Neural progenitor cell (in vitro differentiated cells): ENCODE measurements at regions not wholly inside any gene's neighbourhood (a gene's known extent, or its start where the extent isn't known, plus 50 kb on each side); places are given as distances from the start of the nearest gene placed in this dataset.

Experiments
- DNase-seq: peaks from one replicate; pipeline ENCODE4 v3.0.0-alpha.2; 2016; ENCODE audit warnings: low spot score
- H2AFZ ChIP-seq: fragments of 200-600 bp; sonication (generic); replicated peaks from 2 replicates; pipeline ENCODE4 v1.6.1; 2016; ENCODE audit warnings: antibody characterized with exemption
- H3F3A ChIP-seq: fragments of 200-600 bp; sonication (generic); 2 replicates; pipeline ENCODE4 v1.6.1; 2016; ENCODE audit warnings: antibody characterized with exemption, low read depth
- H3K27ac ChIP-seq: fragments of 200-600 bp; sonication (generic); 2 replicates; pipeline ENCODE4 v1.5.1; 2016; ENCODE audit warnings: mild to moderate bottlenecking
- H3K27me3 ChIP-seq: fragments of 200-600 bp; sonication (generic); 2 replicates; pipeline ENCODE4 v1.6.1; 2016; ENCODE audit warnings: mild to moderate bottlenecking, moderate library complexity
- H3K36me3 ChIP-seq: fragments of 200-600 bp; sonication (generic); 2 replicates; pipeline ENCODE4 v1.5.1; 2016
- H3K4me1 ChIP-seq: fragments of 200-600 bp; sonication (generic); 2 replicates; pipeline ENCODE4 v1.6.1; 2016; ENCODE audit warnings: mixed run types
- H3K4me2 ChIP-seq: fragments of 200-600 bp; sonication (generic); 2 replicates; pipeline ENCODE4 v1.6.1; 2016
- H3K4me3 ChIP-seq: fragments of 200-600 bp; sonication (generic); 2 replicates; pipeline ENCODE4 v1.5.1; 2016
- H3K79me2 ChIP-seq: fragments of 200-600 bp; sonication (generic); 2 replicates; pipeline ENCODE4 v1.6.1; 2016; ENCODE audit warnings: low read depth
- H3K9ac ChIP-seq: fragments of 200-600 bp; sonication (generic); 2 replicates; pipeline ENCODE4 v1.6.1; 2016
- H3K9me3 ChIP-seq: fragments of 200-600 bp; sonication (generic); 2 replicates; pipeline ENCODE4 v1.5.1; 2016; ENCODE audit warnings: low read depth
- H4K20me1 ChIP-seq: fragments of 200-600 bp; sonication (generic); 2 replicates; pipeline ENCODE4 v1.6.1; 2016; ENCODE audit warnings: low read depth
- H3K27ac Mint-ChIP-seq: 3 replicates; pipeline ENCODE4 v1.8.0; 2021; ENCODE audit warnings: mixed read lengths
- H3K27me3 Mint-ChIP-seq: 2 replicates; pipeline ENCODE4 v1.8.0; 2022; ENCODE audit warnings: low read depth, mild to moderate bottlenecking, inconsistent platforms, moderate library complexity, mixed read lengths; ENCODE audit not compliant: insufficient read depth
- H3K36me3 Mint-ChIP-seq: 3 replicates; pipeline ENCODE4 v1.8.0; 2021; ENCODE audit warnings: mixed read lengths
- H3K4me1 Mint-ChIP-seq: 3 replicates; pipeline ENCODE4 v1.8.0; 2021; ENCODE audit warnings: mixed read lengths
- H3K4me3 Mint-ChIP-seq: 3 replicates; pipeline ENCODE4 v1.8.0; 2021; ENCODE audit warnings: mild to moderate bottlenecking, moderate library complexity, mixed read lengths
- H3K9me3 Mint-ChIP-seq: 3 replicates; pipeline ENCODE4 v1.8.0; 2020; ENCODE audit warnings: mixed read lengths
- CTCF ChIP-seq: fragments of 200-600 bp; sonication (generic); IDR thresholded peaks from 2 replicates; pipeline ENCODE4 v1.5.1; 2017; ENCODE audit warnings: antibody characterized with exemption, mild to moderate bottlenecking
- EZH2 ChIP-seq: fragments of 200-600 bp; sonication (generic); IDR thresholded peaks from 2 replicates; pipeline ENCODE4 v1.6.1; 2017; ENCODE audit warnings: antibody characterized with exemption, mild to moderate bottlenecking, moderate library complexity
- EZH2phosphoT487 ChIP-seq: fragments of 200-600 bp; sonication (generic); IDR thresholded peaks from 2 replicates; pipeline ENCODE4 v1.6.1; 2017; ENCODE audit warnings: antibody characterized with exemption

DNA sequence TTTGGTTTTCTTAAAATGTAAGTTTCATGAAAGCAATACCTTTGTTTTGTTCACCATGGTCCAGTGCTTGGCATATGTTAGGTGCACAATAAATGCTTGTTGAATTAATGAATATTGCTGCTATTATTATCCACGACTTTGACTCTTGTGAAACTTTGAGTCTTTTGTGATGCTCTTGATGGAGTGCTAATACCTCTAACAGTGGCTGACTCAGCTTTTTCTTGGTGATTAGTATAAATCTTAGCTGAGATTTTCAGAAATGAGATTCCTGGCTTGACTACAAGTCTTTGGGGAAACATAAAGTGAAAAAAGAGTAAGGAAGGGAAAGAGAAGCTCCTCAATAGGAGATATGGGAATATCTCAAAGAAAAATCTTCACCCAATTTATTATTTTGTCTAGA is 375.2 kb upstream of the RPS6KA3 start:
- TF ChIP-seq EZH2phosphoT487 (no peak), EZH2 (no peak), CTCF (no peak)
- Histone ChIP-seq H3K9me3 (no peaks in the 10 kb centered on the region), H3K4me1 (no peaks in the 10 kb centered on the region), H2AFZ (no peak overlapping the region), H3K27me3 (no peaks in the 10 kb centered on the region), H3K27ac (no peak overlapping the region), H3K4me2 (no peak overlapping the region), H3K9ac (no peak overlapping the region), H4K20me1 (no peaks in the 10 kb centered on the region), H3K36me3 (no peaks in the 10 kb centered on the region), H3K79me2 (no peaks in the 10 kb centered on the region), H3F3A (no peaks in the 10 kb centered on the region), H3K4me3 (no peak overlapping the region)
- H3K27ac Mint-ChIP-seq = no peak overlapping the region
- no peak overlapping the region for H3K4me3 Mint-ChIP-seq
- H3K27me3 Mint-ChIP-seq = no peaks in the 10 kb centered on the region
- H3K9me3 Mint-ChIP-seq = peaks cover 3% of the 10 kb centered on the region
- DNase-seq = no peak
- no peaks in the 10 kb centered on the region for H3K36me3 Mint-ChIP-seq
- no peaks in the 10 kb centered on the region for H3K4me1 Mint-ChIP-seq

- H3K4me1 Mint-ChIP-seq = no peaks in the 10 kb centered on the region
- no peak for DNase-seq
- Histone ChIP-seq H3K27ac (no peak overlapping the region), H3K79me2 (no peaks in the 10 kb centered on the region), H3K4me2 (no peak overlapping the region), H3K4me3 (no peak overlapping the region), H3K4me1 (no peaks in the 10 kb centered on the region), H3K9me3 (no peaks in the 10 kb centered on the region), H3K36me3 (no peaks in the 10 kb centered on the region), H4K20me1 (no peaks in the 10 kb centered on the region), H3K9ac (no peak overlapping the region), H2AFZ (no peak overlapping the region), H3F3A (no peaks in the 10 kb centered on the region), H3K27me3 (no peaks in the 10 kb centered on the region)
- peaks cover 3% of the 10 kb centered on the region for H3K9me3 Mint-ChIP-seq
- H3K36me3 Mint-ChIP-seq = no peaks in the 10 kb centered on the region
- H3K27ac Mint-ChIP-seq = no peak overlapping the region
- no peak overlapping the region for H3K4me3 Mint-ChIP-seq
- TF ChIP-seq CTCF (no peak), EZH2phosphoT487 (no peak), EZH2 (no peak)
- H3K27me3 Mint-ChIP-seq = no peaks in the 10 kb centered on the region
Observed at GRCh38 chrX:20639115-20639514, 372.4 kb upstream of the RPS6KA3 start.

DNA sequence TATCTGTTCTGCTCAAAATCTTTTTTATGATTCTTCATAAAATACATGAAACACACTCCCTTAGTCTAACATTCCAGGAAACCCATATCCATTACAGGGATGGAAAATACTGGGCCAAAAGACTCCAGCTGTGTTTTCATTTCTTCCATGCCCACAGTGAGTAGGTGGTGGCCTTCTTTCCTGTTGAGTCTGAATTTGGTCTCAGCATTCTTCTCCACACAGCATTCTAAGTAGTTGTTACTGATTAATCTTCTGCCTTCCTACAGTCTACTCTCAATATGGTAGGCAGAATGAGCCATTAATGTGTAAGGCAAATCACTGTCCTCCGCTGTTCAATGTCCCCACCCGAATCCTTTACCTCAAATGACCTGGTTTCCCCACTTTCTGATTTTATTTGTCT is 370.6 kb upstream of the RPS6KA3 start:
- no peak overlapping the region for H3K4me2 ChIP-seq
- TF ChIP-seq EZH2 (no peak), EZH2phosphoT487 (no peak), CTCF (no peak)
- no peaks in the 10 kb centered on the region for H3K4me1 Mint-ChIP-seq
- H3K36me3 Mint-ChIP-seq = no peaks in the 10 kb centered on the region
- H3K27ac Mint-ChIP-seq = no peak overlapping the region
- H3K9ac ChIP-seq = no peak overlapping the region
- H3K36me3 ChIP-seq = no peaks in the 10 kb centered on the region
- no peak for DNase-seq
- H3K27me3 ChIP-seq = no peaks in the 10 kb centered on the region
- no peak overlapping the region for H3K4me3 Mint-ChIP-seq
- H3K27me3 Mint-ChIP-seq = no peaks in the 10 kb centered on the region
- no peaks in the 10 kb centered on the region for H3F3A ChIP-seq
- H2AFZ ChIP-seq = no peak overlapping the region
- no peaks in the 10 kb centered on the region for H3K4me1 ChIP-seq
- H3K4me3 ChIP-seq = no peak overlapping the region
- H4K20me1 ChIP-seq = no peaks in the 10 kb centered on the region
- peaks cover 3% of the 10 kb centered on the region for H3K9me3 Mint-ChIP-seq
- no peaks in the 10 kb centered on the region for H3K79me2 ChIP-seq
- no peak overlapping the region for H3K27ac ChIP-seq
- H3K9me3 ChIP-seq = no peaks in the 10 kb centered on the region

GRCh38 chrX:20633451-20633850 is 366.7 kb upstream of the RPS6KA3 start:
- Histone ChIP-seq H3K79me2 (no peaks in the 10 kb centered on the region), H3K4me1 (no peaks in the 10 kb centered on the region), H3K9me3 (no peaks in the 10 kb centered on the region), H3K4me3 (no peak overlapping the region), H3K9ac (no peak overlapping the region), H3K27ac (no peak overlapping the region), H2AFZ (no peak overlapping the region), H3F3A (no peaks in the 10 kb centered on the region), H3K4me2 (no peak overlapping the region), H3K36me3 (no peaks in the 10 kb centered on the region), H3K27me3 (no peaks in the 10 kb centered on the region), H4K20me1 (no peaks in the 10 kb centered on the region)
- no peak for TF ChIP-seq CTCF
- no peaks in the 10 kb centered on the region for H3K27me3 Mint-ChIP-seq
- H3K36me3 Mint-ChIP-seq = no peaks in the 10 kb centered on the region
- H3K4me3 Mint-ChIP-seq = no peak overlapping the region
- no peaks in the 10 kb centered on the region for H3K9me3 Mint-ChIP-seq
- H3K27ac Mint-ChIP-seq = no peak overlapping the region
- H3K4me1 Mint-ChIP-seq = no peaks in the 10 kb centered on the region
- DNase-seq = no peak
